GM12878 (cell line): ENCODE measurements at regions not wholly inside any gene's neighbourhood (a gene's known extent, or its start where the extent isn't known, plus 50 kb on each side); places are given as distances from the start of the nearest gene placed in this dataset.

Source experiments
- CHD1 ChIP-seq: IDR thresholded peaks from 2 replicates; pipeline ENCODE4 v1.6.1; 2012; ENCODE audit warnings: low read depth, low read length, improper control_type of control experiment
- EZH2 ChIP-seq: IDR thresholded peaks from 2 replicates; pipeline ENCODE4 v1.6.1; 2012; ENCODE audit warnings: low read depth, mild to moderate bottlenecking, control low read depth, inconsistent platforms, low read length, borderline replicate concordance; ENCODE audit not compliant: control insufficient read depth
- KDM1A ChIP-seq: fragments of 200-600 bp; sonication (generic); IDR thresholded peaks from 2 replicates; pipeline ENCODE4 v1.6.1; 2016; ENCODE audit warnings: borderline replicate concordance
- POLR2A ChIP-seq: IDR thresholded peaks from 2 replicates; pipeline ENCODE4 v1.6.1; 2011; ENCODE audit warnings: low read depth, mild to moderate bottlenecking, low read length
- TF ChIP-seq, protein P1 (sequence below), 3 experiments: IDR thresholded peaks in 2 of 3; conservative IDR thresholded peaks in 1 of 3; 2 replicates each; pipeline ENCODE4 v1.5.1; 2011; ENCODE audit warnings: low read depth in 3 of 3, low read length in 3 of 3, mild to moderate bottlenecking in 3 of 3, control low read depth in 2 of 3, moderate library complexity in 2 of 3, inconsistent platforms in 1 of 3, mixed read lengths in 1 of 3; ENCODE audit not compliant: control insufficient read depth in 2 of 3, insufficient read depth in 1 of 3; ENCODE audit errors: extremely low read depth in 1 of 3
- TF ChIP-seq, protein P2 (sequence below): fragments of 450-650 bp; IDR thresholded peaks from 2 replicates; pipeline ENCODE4 v1.6.1; 2017; ENCODE audit warnings: mild to moderate bottlenecking

- no peak for TF ChIP-seq EZH2
- TF ChIP-seq, protein P1, sequence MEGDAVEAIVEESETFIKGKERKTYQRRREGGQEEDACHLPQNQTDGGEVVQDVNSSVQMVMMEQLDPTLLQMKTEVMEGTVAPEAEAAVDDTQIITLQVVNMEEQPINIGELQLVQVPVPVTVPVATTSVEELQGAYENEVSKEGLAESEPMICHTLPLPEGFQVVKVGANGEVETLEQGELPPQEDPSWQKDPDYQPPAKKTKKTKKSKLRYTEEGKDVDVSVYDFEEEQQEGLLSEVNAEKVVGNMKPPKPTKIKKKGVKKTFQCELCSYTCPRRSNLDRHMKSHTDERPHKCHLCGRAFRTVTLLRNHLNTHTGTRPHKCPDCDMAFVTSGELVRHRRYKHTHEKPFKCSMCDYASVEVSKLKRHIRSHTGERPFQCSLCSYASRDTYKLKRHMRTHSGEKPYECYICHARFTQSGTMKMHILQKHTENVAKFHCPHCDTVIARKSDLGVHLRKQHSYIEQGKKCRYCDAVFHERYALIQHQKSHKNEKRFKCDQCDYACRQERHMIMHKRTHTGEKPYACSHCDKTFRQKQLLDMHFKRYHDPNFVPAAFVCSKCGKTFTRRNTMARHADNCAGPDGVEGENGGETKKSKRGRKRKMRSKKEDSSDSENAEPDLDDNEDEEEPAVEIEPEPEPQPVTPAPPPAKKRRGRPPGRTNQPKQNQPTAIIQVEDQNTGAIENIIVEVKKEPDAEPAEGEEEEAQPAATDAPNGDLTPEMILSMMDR (IDR thresholded peaks at IDR 0.05 in 2 of 3, conservative IDR thresholded peaks at IDR 0.05 in 1 of 3; ENCODE audit: control insufficient read depth in 2 of 3, extremely low read depth in 1 of 3, insufficient read depth in 1 of 3, low read depth in 3 of 3, low read length in 3 of 3) = no peak
- no peak for TF ChIP-seq KDM1A
- TF ChIP-seq, protein P2, sequence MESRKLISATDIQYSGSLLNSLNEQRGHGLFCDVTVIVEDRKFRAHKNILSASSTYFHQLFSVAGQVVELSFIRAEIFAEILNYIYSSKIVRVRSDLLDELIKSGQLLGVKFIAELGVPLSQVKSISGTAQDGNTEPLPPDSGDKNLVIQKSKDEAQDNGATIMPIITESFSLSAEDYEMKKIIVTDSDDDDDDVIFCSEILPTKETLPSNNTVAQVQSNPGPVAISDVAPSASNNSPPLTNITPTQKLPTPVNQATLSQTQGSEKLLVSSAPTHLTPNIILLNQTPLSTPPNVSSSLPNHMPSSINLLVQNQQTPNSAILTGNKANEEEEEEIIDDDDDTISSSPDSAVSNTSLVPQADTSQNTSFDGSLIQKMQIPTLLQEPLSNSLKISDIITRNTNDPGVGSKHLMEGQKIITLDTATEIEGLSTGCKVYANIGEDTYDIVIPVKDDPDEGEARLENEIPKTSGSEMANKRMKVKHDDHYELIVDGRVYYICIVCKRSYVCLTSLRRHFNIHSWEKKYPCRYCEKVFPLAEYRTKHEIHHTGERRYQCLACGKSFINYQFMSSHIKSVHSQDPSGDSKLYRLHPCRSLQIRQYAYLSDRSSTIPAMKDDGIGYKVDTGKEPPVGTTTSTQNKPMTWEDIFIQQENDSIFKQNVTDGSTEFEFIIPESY = no peak
- TF ChIP-seq CHD1 = no peak
- no peak for TF ChIP-seq POLR2A
Measured at GRCh38 chr3:5678248-5678647, 490.7 kb downstream of the EDEM1 start.
